Liver (tissue), 8 donors: ENCODE measurements at regions not wholly inside any gene's neighbourhood (a gene's known extent, or its start where the extent isn't known, plus 50 kb on each side); places are given as distances from the start of the nearest gene placed in this dataset.

ENCODE experiments used
- DNase-seq: peaks from one replicate; pipeline ENCODE4 v3.0.0-alpha.2; 2017; ENCODE audit warnings: low spot score
- H3K27ac ChIP-seq, 2 donors: one replicate each; pipeline ENCODE4 v1.7.0; 2013; ENCODE audit warnings: inconsistent platforms in 2 of 2, low read length in 2 of 2, control low read depth in 1 of 2, low read depth in 1 of 2, mild to moderate bottlenecking in 1 of 2
- H3K27me3 ChIP-seq, 4 donors: one replicate each; pipeline versions ENCODE4 v1.6.1 to v1.7.0; 2013; ENCODE audit warnings: low read length in 3 of 4, inconsistent platforms in 1 of 4, mild to moderate bottlenecking in 1 of 4, moderate library complexity in 1 of 4; ENCODE audit not compliant: control insufficient read depth in 4 of 4, insufficient read depth in 4 of 4
- H3K36me3 ChIP-seq, 4 donors: one replicate each; pipeline versions ENCODE4 v1.6.1 to v1.7.0; 2013; ENCODE audit warnings: low read length in 3 of 4, mild to moderate bottlenecking in 3 of 4, low read depth in 1 of 4, moderate library complexity in 1 of 4; ENCODE audit not compliant: control insufficient read depth in 4 of 4, insufficient read depth in 3 of 4
- H3K4me1 ChIP-seq, 4 donors: one replicate each; pipeline versions ENCODE4 v1.6.1 to v1.7.0; 2013; ENCODE audit warnings: low read length in 3 of 4, mild to moderate bottlenecking in 3 of 4, moderate library complexity in 1 of 4; ENCODE audit not compliant: control insufficient read depth in 4 of 4, insufficient read depth in 4 of 4
- H3K4me3 ChIP-seq, 3 donors: one replicate each; pipeline versions ENCODE4 v1.6.1 to v1.7.0; 2013; ENCODE audit warnings: low read length in 3 of 3, control low read depth in 1 of 3, low read depth in 1 of 3, mild to moderate bottlenecking in 1 of 3
- H3K9ac ChIP-seq, 2 donors: one replicate each; pipeline ENCODE4 v1.7.0; 2013; ENCODE audit warnings: low read length in 2 of 2, mild to moderate bottlenecking in 2 of 2, moderate library complexity in 2 of 2, control low read depth in 1 of 2, low read depth in 1 of 2
- H3K9me3 ChIP-seq, 4 donors: one replicate each; pipeline versions ENCODE4 v1.6.1 to v1.7.0; 2013; ENCODE audit warnings: low read length in 3 of 4; ENCODE audit not compliant: control insufficient read depth in 4 of 4
- ATF3 ChIP-seq: IDR thresholded peaks from 2 replicates; pipeline ENCODE4 v1.6.1; 2016; ENCODE audit warnings: antibody characterized with exemption
- CTCF ChIP-seq: fragments of 150-350 bp; IDR thresholded peaks from 2 replicates; pipeline ENCODE4 v1.5.1; 2017; ENCODE audit warnings: improper control_type of control experiment, low read depth, low read length; ENCODE audit not compliant: missing input control
- EGR1 ChIP-seq, 2 donors: IDR thresholded peaks; 2 replicates each; pipeline ENCODE4 v1.6.1; 2016 to 2018; ENCODE audit warnings: antibody characterized with exemption in 2 of 2, low read depth in 2 of 2
- FOXA1 ChIP-seq: IDR thresholded peaks from 2 replicates; pipeline ENCODE4 v1.6.1; 2016; ENCODE audit warnings: antibody characterized with exemption
- FOXA2 ChIP-seq: IDR thresholded peaks from 2 replicates; pipeline ENCODE4 v1.6.1; 2016; ENCODE audit warnings: antibody characterized with exemption
- GABPA ChIP-seq, 2 donors: IDR thresholded peaks in 1 of 2; conservative IDR thresholded peaks in 1 of 2; 2 replicates each; pipeline ENCODE4 v1.6.1; 2016; ENCODE audit warnings: antibody characterized with exemption in 2 of 2, mild to moderate bottlenecking in 1 of 2, moderate library complexity in 1 of 2
- HNF4G ChIP-seq: IDR thresholded peaks from 2 replicates; pipeline ENCODE4 v1.6.1; 2016; ENCODE audit warnings: antibody characterized with exemption
- MAX ChIP-seq: IDR thresholded peaks from 2 replicates; pipeline ENCODE4 v1.6.1; 2016; ENCODE audit warnings: antibody characterized with exemption
- RAD21 ChIP-seq, 2 donors: IDR thresholded peaks; 2 replicates each; pipeline ENCODE4 v1.6.1; 2016; ENCODE audit warnings: antibody characterized with exemption in 2 of 2, mild to moderate bottlenecking in 2 of 2
- REST ChIP-seq: IDR thresholded peaks from 2 replicates; pipeline ENCODE4 v1.6.1; 2016; ENCODE audit warnings: antibody characterized with exemption, mild to moderate bottlenecking
- RXRA ChIP-seq, 2 donors: IDR thresholded peaks; 2 replicates each; pipeline ENCODE4 v1.6.1; 2017 to 2018; ENCODE audit warnings: antibody characterized with exemption in 2 of 2, mild to moderate bottlenecking in 1 of 2
- SP1 ChIP-seq: IDR thresholded peaks from 2 replicates; pipeline ENCODE4 v1.6.1; 2018; ENCODE audit warnings: antibody characterized with exemption, mild to moderate bottlenecking
- TAF1 ChIP-seq: conservative IDR thresholded peaks from 2 replicates; pipeline ENCODE4 v1.6.1; 2016; ENCODE audit warnings: antibody characterized with exemption, mild to moderate bottlenecking
- YY1 ChIP-seq: IDR thresholded peaks from 2 replicates; pipeline ENCODE4 v1.6.1; 2016; ENCODE audit warnings: antibody characterized with exemption, mild to moderate bottlenecking
- WGBS: extraction: QIAGEN DNeasy Blood & Tissue Kit; methylation state at CpG from one replicate; pipeline ENCODE4 v1.1.7; 2013; 5-methylcytosine and 5-hydroxymethylcytosine counted together
- donor health status: healthy.
- donor health status: healthy.
- donor health status: healthy.
- donor health status: healthy.
- donor health status: healthy.

- no peaks in the 10 kb centered on the region for H3K9me3 ChIP-seq
- WGBS = 84% methylated on average over 8 of the region's 8 CpGs
- no peaks in the 10 kb centered on the region for H3K27me3 ChIP-seq
- TF ChIP-seq SP1 = no peak
- TF ChIP-seq FOXA2 = no peak
- TF ChIP-seq RAD21 (IDR thresholded peaks at IDR 0.05) = no peak
- TF ChIP-seq HNF4G = no peak
- TF ChIP-seq MAX = no peak
- no peak for TF ChIP-seq REST
- TF ChIP-seq GABPA (IDR thresholded peaks at IDR 0.05 in 1 of 2, conservative IDR thresholded peaks at IDR 0.05 in 1 of 2) = no peak
- TF ChIP-seq TAF1 = no peak
- H3K36me3 ChIP-seq = no peaks in the 10 kb centered on the region
- H3K4me1 ChIP-seq = no peaks in the 10 kb centered on the region
- no peak overlapping the region for H3K27ac ChIP-seq
- H3K9ac ChIP-seq = no peak overlapping the region
- no peak for DNase-seq
- H3K4me3 ChIP-seq = no peak overlapping the region
Measured at GRCh38 chr12:102745971-102746600, 171.0 kb downstream of the PAH start.

GRCh38 chr12:102741196-102741595 is 175.8 kb downstream of the PAH start:
- Histone ChIP-seq H3K4me3 (no peak overlapping the region), H3K27ac (no peak overlapping the region), H3K27me3 (no peaks in the 10 kb centered on the region), H3K36me3 (no peaks in the 10 kb centered on the region), H3K9me3 (no peaks in the 10 kb centered on the region), H3K4me1 (no peaks in the 10 kb centered on the region), H3K9ac (no peak overlapping the region)
- 80% methylated on average over 3 of the region's 3 CpGs for WGBS
- TF ChIP-seq FOXA1 = no peak
- TF ChIP-seq EGR1 (IDR thresholded peaks at IDR 0.05; ENCODE audit: low read depth in 2 of 2) = no peak
- no peak for TF ChIP-seq RXRA (IDR thresholded peaks at IDR 0.05)
- TF ChIP-seq HNF4G = no peak
- TF ChIP-seq FOXA2 = no peak
- no peak for TF ChIP-seq YY1
- TF ChIP-seq ATF3 = no peak
- no peak for TF ChIP-seq CTCF
- no peak for DNase-seq
